HCT116 (cell line): ENCODE measurements at regions not wholly inside any gene's neighbourhood (a gene's known extent, or its start where the extent isn't known, plus 50 kb on each side); places are given as distances from the start of the nearest gene placed in this dataset.

Experiments
- ATAC-seq: fragments of 200-7000 bp; cut with Tn5 transposase; 2 replicates; pipeline ENCODE4 v1.9.1; 2020; ENCODE audit warnings: mild to moderate bottlenecking, moderate library complexity
- BruUV-seq: library from RNA; stranded (reverse); fragments of 400-500 nt; replicated peaks from 2 replicates; lab custom pipeline; 2021; lab: Mats Ljungman, UMichigan
- CTCF ChIA-PET: fragments of 300-600 bp; sonication (Branson Sonifier 250); formaldehyde crosslinking; loops from one replicate; lab custom pipeline; 2021; ENCODE audit warnings: antibody characterized with exemption; lab: Charles Lee
- POLR2A ChIA-PET: fragments of 300-600, 350-600 bp; sonication (Branson Sonifier 250); formaldehyde crosslinking; loops from one replicate; lab custom pipeline; 2021; ENCODE audit warnings: antibody characterized with exemption; lab: Charles Lee
- RAD21 ChIA-PET, 2 experiments: fragments of 300-600 bp; sonication (Branson Sonifier 250); formaldehyde crosslinking; loops; one replicate each; lab custom pipeline; 2023; ENCODE audit warnings: low total read pairs in 2 of 2; ENCODE audit not compliant: uncharacterized antibody in 2 of 2, unreplicated experiment in 2 of 2, low non-redundant PET in 1 of 2; lab: Charles Lee
- DNase-seq: peaks from one replicate; pipeline ENCODE4 v3.0.0-alpha.2; 2010; ENCODE audit warnings: low read depth, low spot score
- H2AFZ ChIP-seq: fragments of 200-600 bp; shearing (Covaris generic), sonication (generic); 2 replicates; pipeline ENCODE4 v1.6.1; 2017; ENCODE audit warnings: low read depth, mixed run types, mixed read lengths, antibody characterized with exemption, low read length; ENCODE audit not compliant: poor library complexity, severe bottlenecking
- H3K27ac ChIP-seq: 2 replicates; pipeline ENCODE4 v1.5.1; 2012; ENCODE audit warnings: low read depth, low read length
- H3K27me3 ChIP-seq: fragments of 200-600 bp; sonication (generic); 2 replicates; pipeline ENCODE4 v1.6.1; 2016; ENCODE audit warnings: mixed run types, low read length, mixed read lengths; ENCODE audit not compliant: insufficient read depth
- H3K36me3 ChIP-seq, 2 experiments: fragments of 200-500 bp in 1 of 2; fragments of 200-600 bp in 1 of 2; sonication (Bioruptor generic) in 1 of 2; sonication (generic) in 1 of 2; 2 replicates each; pipeline versions ENCODE4 v1.5.1 to v1.6.1; 2014 to 2016; ENCODE audit warnings: low read length in 2 of 2, inconsistent platforms in 1 of 2, mixed read lengths in 1 of 2, mixed run types in 1 of 2; ENCODE audit not compliant: insufficient read depth in 2 of 2, control insufficient read depth in 1 of 2
- H3K4me1 ChIP-seq, 2 experiments: fragments of 200-600 bp in 1 of 2; sonication (generic) in 1 of 2; 2 replicates each; pipeline versions ENCODE4 v1.5.1 to v1.6.1; 2012 to 2017; ENCODE audit warnings: low read length in 2 of 2, inconsistent platforms in 1 of 2, mild to moderate bottlenecking in 1 of 2, mixed read lengths in 1 of 2, mixed run types in 1 of 2, moderate library complexity in 1 of 2; ENCODE audit not compliant: insufficient read depth in 2 of 2, control insufficient read depth in 1 of 2
- H3K4me2 ChIP-seq: fragments of 200-600 bp; sonication (generic); 2 replicates; pipeline ENCODE4 v1.6.1; 2017; ENCODE audit warnings: mixed run types, low read length, mixed read lengths
- H3K4me3 ChIP-seq, 2 experiments: fragments of 200-600 bp in 1 of 2; sonication (generic) in 1 of 2; replicated peaks in 1 of 2; 2 replicates each; pipeline ENCODE4 v1.5.1; 2011 to 2016; ENCODE audit warnings: low read length in 2 of 2, control low read depth in 1 of 2, low read depth in 1 of 2, mild to moderate bottlenecking in 1 of 2, mixed read lengths in 1 of 2, mixed run types in 1 of 2
- H3K79me2 ChIP-seq: fragments of 200-600 bp; sonication (generic); 2 replicates; pipeline ENCODE4 v1.6.1; 2017; ENCODE audit warnings: mild to moderate bottlenecking, mixed run types, low read length, moderate library complexity, mixed read lengths; ENCODE audit not compliant: insufficient read depth
- H3K9ac ChIP-seq: fragments of 200-600 bp; sonication (generic); 2 replicates; pipeline ENCODE4 v1.6.1; 2016; ENCODE audit warnings: low read length, mixed read lengths
- H3K9me2 ChIP-seq: fragments of 200-600 bp; sonication (generic), shearing (Covaris generic); 2 replicates; pipeline ENCODE4 v1.6.1; 2017; ENCODE audit warnings: mixed run types, mild to moderate bottlenecking, moderate library complexity; ENCODE audit not compliant: insufficient read depth
- H3K9me3 ChIP-seq, 2 experiments: fragments of 200-500 bp in 1 of 2; fragments of 200-600 bp in 1 of 2; sonication (Bioruptor generic) in 1 of 2; sonication (generic) in 1 of 2; 2 replicates each; pipeline ENCODE4 v1.6.1; 2014 to 2017; ENCODE audit warnings: low read length in 2 of 2, mixed read lengths in 2 of 2, inconsistent platforms in 1 of 2, low read depth in 1 of 2, mild to moderate bottlenecking in 1 of 2, mixed run types in 1 of 2, moderate library complexity in 1 of 2; ENCODE audit not compliant: control insufficient read depth in 1 of 2, insufficient read depth in 1 of 2
- H4K20me1 ChIP-seq: fragments of 200-600 bp; sonication (generic), shearing (Covaris generic); 2 replicates; pipeline ENCODE4 v1.6.1; 2017; ENCODE audit warnings: mixed run types, mild to moderate bottlenecking, moderate library complexity; ENCODE audit not compliant: insufficient read depth
- ATF3 ChIP-seq: IDR thresholded peaks from 2 replicates; pipeline ENCODE4 v1.6.1; 2012
- CBX3 ChIP-seq: IDR thresholded peaks from 2 replicates; pipeline ENCODE4 v1.6.1; 2012; ENCODE audit warnings: low read depth
- CEBPB ChIP-seq: IDR thresholded peaks from 2 replicates; pipeline ENCODE4 v1.6.1; 2012; ENCODE audit warnings: low read depth
- EGR1 ChIP-seq: IDR thresholded peaks from 2 replicates; pipeline ENCODE4 v1.6.1; 2012; ENCODE audit warnings: low read depth
- EZH2 ChIP-seq: fragments of 200-600 bp; sonication (generic); IDR thresholded peaks from 2 replicates; pipeline ENCODE4 v1.6.1; 2017; ENCODE audit warnings: antibody characterized with exemption, mixed run types
- EZH2phosphoT487 ChIP-seq: fragments of 200-600 bp; IDR thresholded peaks from 2 replicates; pipeline ENCODE4 v1.6.1; 2018; ENCODE audit warnings: antibody characterized with exemption, borderline replicate concordance
- FOSL1 ChIP-seq: IDR thresholded peaks from 2 replicates; pipeline ENCODE4 v1.6.1; 2012; ENCODE audit warnings: low read depth
- JUND ChIP-seq: IDR thresholded peaks from 2 replicates; pipeline ENCODE4 v1.6.1; 2012
- MAX ChIP-seq: IDR thresholded peaks from 2 replicates; pipeline ENCODE4 v1.6.1; 2012
- POLR2AphosphoS5 ChIP-seq: IDR thresholded peaks from 2 replicates; pipeline ENCODE4 v1.6.1; 2011; ENCODE audit warnings: mild to moderate bottlenecking, low read depth, low read length, moderate library complexity
- REST ChIP-seq: IDR thresholded peaks from 2 replicates; pipeline ENCODE4 v1.6.1; 2012; ENCODE audit warnings: low read depth
- SIN3A ChIP-seq: IDR thresholded peaks from 2 replicates; pipeline ENCODE4 v1.6.1; 2012; ENCODE audit warnings: low read depth
- SP1 ChIP-seq: IDR thresholded peaks from 2 replicates; pipeline ENCODE4 v1.6.1; 2012; ENCODE audit warnings: low read depth
- SRF ChIP-seq: IDR thresholded peaks from 2 replicates; pipeline ENCODE4 v1.6.1; 2012; ENCODE audit warnings: low read depth
- TCF7L2 ChIP-seq: IDR thresholded peaks from 2 replicates; pipeline ENCODE4 v1.7.0; 2011; ENCODE audit warnings: borderline replicate concordance, inconsistent platforms; ENCODE audit not compliant: insufficient read depth, insufficient read length; ENCODE audit errors: extremely low read depth
- ZBTB33 ChIP-seq: IDR thresholded peaks from 2 replicates; pipeline ENCODE4 v1.6.1; 2011; ENCODE audit warnings: mild to moderate bottlenecking, low read length, moderate library complexity; ENCODE audit not compliant: insufficient replicate concordance; ENCODE audit errors: extremely low read depth
- ZNF274 ChIP-seq: fragments of 200-500 bp; sonication (Bioruptor generic); IDR thresholded peaks from 2 replicates; pipeline ENCODE4 v1.6.1; 2014; ENCODE audit warnings: mild to moderate bottlenecking, low read depth, low read length, inconsistent platforms
- intact Hi-C: fragments of 100-400 bp; cut with micrococcal nuclease; formaldehyde crosslinking; loops from 2 replicates; pipeline ENCODE4 v1.10.0; 2022

GRCh38 chr1:82260666-82261065 lies 459.9 kb downstream of the ADGRL2 start:
- no peak overlapping the region for H3K4me2 ChIP-seq
- intact Hi-C loops: no loop called here
- H3K27me3 ChIP-seq: no peaks in the 10 kb centered on the region
- CTCF ChIA-PET: no interaction called here
- TF ChIP-seq POLR2AphosphoS5: no peak
- no peak for TF ChIP-seq JUND
- no peak for TF ChIP-seq EGR1
- TF ChIP-seq SP1: no peak
- TF ChIP-seq FOSL1: no peak
- TF ChIP-seq ZBTB33: no peak
- no peak for TF ChIP-seq ZNF274
- TF ChIP-seq SRF: no peak
- no peak for TF ChIP-seq ATF3
- TF ChIP-seq SIN3A: no peak
- no peak for TF ChIP-seq TCF7L2
- TF ChIP-seq EZH2: no peak
- no peak for TF ChIP-seq EZH2phosphoT487
- TF ChIP-seq CEBPB: no peak
- no peak for TF ChIP-seq MAX
- no peak for TF ChIP-seq REST
- no peak for TF ChIP-seq CBX3
- TF ChIP-seq, all 23 proteins: peak for 0
- no peak overlapping the region for H2AFZ ChIP-seq
- H3K4me1 ChIP-seq: no peaks in the 10 kb centered on the region
- no peaks in the 10 kb centered on the region for H3K79me2 ChIP-seq
- DNase-seq (no peak), ATAC-seq (no peak)
- no peaks in the 10 kb centered on the region; the same call in 1 of the 2 replicates for H4K20me1 ChIP-seq
- no TSS peak for BruUV-seq
- no peaks in the 10 kb centered on the region for H3K9me2 ChIP-seq
- RAD21 ChIA-PET: no interaction called here
- H3K4me3 ChIP-seq: no peak overlapping the region
- POLR2A ChIA-PET: no interaction called here
- H3K9ac ChIP-seq: no peak overlapping the region
- no peaks in the 10 kb centered on the region for H3K9me3 ChIP-seq
- no peak overlapping the region for H3K27ac ChIP-seq
- no peaks in the 10 kb centered on the region for H3K36me3 ChIP-seq
